HEK293T (cell line): ENCODE measurements at regions not wholly inside any gene's neighbourhood (a gene's known extent, or its start where the extent isn't known, plus 50 kb on each side); places are given as distances from the start of the nearest gene placed in this dataset.

Source experiments
- CTCF ChIA-PET: fragments of 350-600 bp; formaldehyde crosslinking; extraction: SDS; loops from one replicate; lab custom pipeline; 2021; ENCODE audit warnings: antibody characterized with exemption, inconsistent platforms; lab: Yijun Ruan, JAX
- POLR2A ChIA-PET: fragments of 350-600 bp; formaldehyde crosslinking; extraction: SDS; loops from one replicate; lab custom pipeline; 2020; ENCODE audit warnings: antibody characterized with exemption, inconsistent platforms; lab: Yijun Ruan, JAX
- DNase-seq: peaks from one replicate; pipeline ENCODE4 v3.0.0; 2012; ENCODE audit warnings: mixed read lengths; ENCODE audit errors: extremely low spot score
- ARNT ChIP-seq: fragments of 450-650 bp; IDR thresholded peaks from 2 replicates; pipeline ENCODE4 v1.6.1; 2017; ENCODE audit warnings: mild to moderate bottlenecking
- BHLHE40 ChIP-seq: fragments of 450-650 bp; IDR thresholded peaks from 2 replicates; pipeline ENCODE4 v1.6.1; 2016; ENCODE audit warnings: mild to moderate bottlenecking, moderate library complexity, borderline replicate concordance
- CTBP1 ChIP-seq: fragments of 450-650 bp; IDR thresholded peaks from 2 replicates; pipeline ENCODE4 v1.6.1; 2016; ENCODE audit warnings: borderline replicate concordance
- ELF4 ChIP-seq: fragments of 450-650 bp; IDR thresholded peaks from 2 replicates; pipeline ENCODE4 v1.6.1; 2017; ENCODE audit warnings: antibody characterized with exemption
- FOXA1 ChIP-seq: fragments of 450-650 bp; IDR thresholded peaks from 2 replicates; pipeline ENCODE4 v1.6.1; 2016; ENCODE audit warnings: mild to moderate bottlenecking
- FOXK2 ChIP-seq: fragments of 450-650 bp; IDR thresholded peaks from 2 replicates; pipeline ENCODE4 v1.6.1; 2016; ENCODE audit warnings: mild to moderate bottlenecking
- FOXM1 ChIP-seq: fragments of 450-650 bp; IDR thresholded peaks from 2 replicates; pipeline ENCODE4 v1.6.1; 2017; ENCODE audit warnings: mild to moderate bottlenecking, borderline replicate concordance
- HDGF ChIP-seq: fragments of 450-650 bp; IDR thresholded peaks from 2 replicates; pipeline ENCODE4 v1.6.1; 2017; ENCODE audit warnings: antibody characterized with exemption, borderline replicate concordance
- L3MBTL2 ChIP-seq: fragments of 450-650 bp; conservative IDR thresholded peaks from 2 replicates; pipeline ENCODE4 v1.6.1; 2016; ENCODE audit warnings: mild to moderate bottlenecking
- LEF1 ChIP-seq: fragments of 450-650 bp; IDR thresholded peaks from 2 replicates; pipeline ENCODE4 v1.6.1; 2017; ENCODE audit warnings: mild to moderate bottlenecking, borderline replicate concordance
- NFRKB ChIP-seq: fragments of 450-650 bp; IDR thresholded peaks from 2 replicates; pipeline ENCODE4 v1.6.1; 2016; ENCODE audit warnings: mild to moderate bottlenecking, moderate library complexity
- SP1 ChIP-seq: fragments of 450-650 bp; IDR thresholded peaks from 2 replicates; pipeline ENCODE4 v1.6.1; 2017
- SUZ12 ChIP-seq: fragments of 450-650 bp; IDR thresholded peaks from 2 replicates; pipeline ENCODE4 v1.6.1; 2016; ENCODE audit warnings: mild to moderate bottlenecking
- TARDBP ChIP-seq: fragments of 450-650 bp; IDR thresholded peaks from 2 replicates; pipeline ENCODE4 v1.6.1; 2016
- ZNF384 ChIP-seq: fragments of 450-650 bp; IDR thresholded peaks from 2 replicates; pipeline ENCODE4 v1.6.1; 2016
- TF ChIP-seq, protein P1 (sequence below): fragments of 450-650 bp; IDR thresholded peaks from 2 replicates; pipeline ENCODE4 v1.6.1; 2016

DNA sequence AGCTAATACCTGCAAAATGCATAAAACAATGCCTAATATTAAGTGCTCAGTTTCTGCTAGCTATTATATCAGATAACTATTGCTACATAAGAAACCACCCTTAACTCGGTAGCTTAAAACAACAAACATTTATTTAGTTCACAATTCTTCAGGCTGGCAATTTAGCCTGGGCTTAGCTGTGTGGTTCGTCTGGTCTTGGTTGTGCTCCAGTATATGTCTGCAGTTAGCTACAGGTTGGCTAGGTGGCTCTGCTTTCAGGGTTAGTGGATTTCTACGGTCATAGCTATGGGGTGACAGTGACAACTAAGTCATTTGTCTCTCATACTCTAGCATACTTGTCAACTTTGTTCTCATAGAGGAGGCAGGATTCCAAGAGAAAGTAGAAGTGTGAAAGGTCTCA lies 61.8 kb upstream of the NRP1 start:
- TF ChIP-seq ELF4 (no peak), NFRKB (no peak), L3MBTL2 (no peak)
- TF ChIP-seq, protein P1, sequence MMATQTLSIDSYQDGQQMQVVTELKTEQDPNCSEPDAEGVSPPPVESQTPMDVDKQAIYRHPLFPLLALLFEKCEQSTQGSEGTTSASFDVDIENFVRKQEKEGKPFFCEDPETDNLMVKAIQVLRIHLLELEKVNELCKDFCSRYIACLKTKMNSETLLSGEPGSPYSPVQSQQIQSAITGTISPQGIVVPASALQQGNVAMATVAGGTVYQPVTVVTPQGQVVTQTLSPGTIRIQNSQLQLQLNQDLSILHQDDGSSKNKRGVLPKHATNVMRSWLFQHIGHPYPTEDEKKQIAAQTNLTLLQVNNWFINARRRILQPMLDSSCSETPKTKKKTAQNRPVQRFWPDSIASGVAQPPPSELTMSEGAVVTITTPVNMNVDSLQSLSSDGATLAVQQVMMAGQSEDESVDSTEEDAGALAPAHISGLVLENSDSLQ, result no peak
- ChIA-PET POLR2A (no interaction called here), CTCF (no interaction called here)
- no peak for DNase-seq

DNA sequence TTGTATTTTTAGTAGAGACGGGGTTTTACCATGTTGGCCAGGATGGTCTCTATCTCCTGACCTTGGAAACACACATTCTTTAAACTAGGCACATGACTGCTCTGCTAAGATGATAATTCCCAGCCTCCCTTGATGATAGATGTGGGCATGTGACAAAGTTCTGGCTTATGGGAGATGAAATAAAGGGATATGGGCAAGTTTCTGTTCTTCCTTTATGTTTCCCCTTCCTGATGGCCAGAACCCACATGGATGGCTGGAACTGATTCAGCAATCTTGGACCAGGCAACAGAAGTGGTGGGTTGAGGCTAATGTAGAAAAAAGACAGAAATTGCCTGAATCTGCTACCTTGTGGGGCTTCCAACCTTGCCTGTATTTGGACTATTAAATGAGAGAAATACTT lies 60.7 kb upstream of the NRP1 start:
- POLR2A ChIA-PET, result no interaction called here
- CTCF ChIA-PET, result no interaction called here
- no peak for TF ChIP-seq NFRKB
- no peak for DNase-seq

DNA sequence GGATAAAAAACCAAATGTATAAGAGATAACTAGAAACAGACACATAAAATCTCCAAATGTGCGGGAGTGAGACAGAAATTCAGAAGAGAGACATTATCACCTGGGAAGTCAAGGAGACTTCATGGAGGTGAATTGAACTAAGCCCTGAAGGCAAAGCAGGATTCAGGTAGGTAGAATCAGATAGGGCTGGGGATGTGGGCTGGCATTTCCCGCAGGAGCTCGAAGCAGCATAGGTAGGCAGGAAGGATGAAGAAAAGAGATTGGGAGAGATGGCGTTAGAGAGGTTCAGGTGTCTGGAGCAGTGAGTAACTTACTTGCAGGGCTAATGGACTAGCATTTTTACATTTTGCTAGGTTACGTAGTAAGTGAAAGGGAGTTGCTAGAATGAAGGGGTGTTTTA lies 58.2 kb upstream of the NRP1 start:
- no peak for DNase-seq
- TF ChIP-seq ZNF384 (no peak), HDGF (no peak), FOXK2 (no peak), ELF4 (no peak), ARNT (no peak), L3MBTL2 (no peak), SP1 (no peak), CTBP1 (no peak), FOXM1 (no peak), SUZ12 (no peak)
- CTCF ChIA-PET, result no interaction called here
- POLR2A ChIA-PET, result no interaction called here

DNA sequence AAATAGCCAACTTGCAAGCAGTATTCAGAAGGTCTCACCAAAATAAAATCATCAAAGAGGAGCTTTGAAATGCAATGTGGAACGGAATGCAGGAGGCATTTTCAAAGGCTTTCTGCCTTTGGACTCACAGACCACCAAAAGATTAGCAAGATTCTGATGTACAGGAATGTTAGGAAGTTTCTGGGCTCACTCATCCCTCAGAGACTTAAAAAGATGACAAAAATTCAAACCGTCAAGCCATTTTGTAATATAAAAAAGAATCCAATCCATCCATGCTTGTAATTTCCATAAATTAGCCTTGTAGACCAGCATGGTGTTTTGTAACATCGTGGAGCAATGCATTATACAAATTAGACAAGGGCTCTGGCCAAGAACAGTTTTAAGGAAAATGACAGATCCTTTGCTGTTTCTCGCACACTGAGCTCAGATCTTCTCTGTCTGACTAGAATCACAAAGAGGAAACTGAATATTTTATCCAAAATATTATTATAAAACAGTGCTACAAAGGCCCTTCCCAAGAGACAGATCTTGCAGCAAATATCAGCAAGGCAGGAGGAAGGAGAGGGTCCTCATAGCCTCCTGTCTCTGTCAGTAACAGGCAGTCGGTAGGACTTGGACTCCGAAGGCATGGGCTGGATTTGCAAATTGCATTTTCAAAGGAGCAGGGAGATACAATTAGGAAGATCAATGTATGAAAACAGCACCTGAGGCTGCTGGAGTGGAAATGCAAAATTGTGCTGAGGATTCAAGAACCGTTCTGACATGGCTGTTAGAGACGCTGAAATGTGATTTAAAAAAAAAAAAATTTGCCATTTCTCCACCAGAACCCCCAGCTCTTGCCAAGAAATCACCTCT lies 57.4 kb upstream of the NRP1 start:
- ChIA-PET CTCF (interaction anchor here (0.6 kb wide), 1 partner anchor 276 kb away, joined by 4 read pairs; no protein-coding TSS in a partner anchor), POLR2A (no interaction called here)
- TF ChIP-seq FOXA1 (no peak), HDGF (no peak), SP1 (no peak), ZNF384 (no peak)
- DNase-seq, result no peak

DNA sequence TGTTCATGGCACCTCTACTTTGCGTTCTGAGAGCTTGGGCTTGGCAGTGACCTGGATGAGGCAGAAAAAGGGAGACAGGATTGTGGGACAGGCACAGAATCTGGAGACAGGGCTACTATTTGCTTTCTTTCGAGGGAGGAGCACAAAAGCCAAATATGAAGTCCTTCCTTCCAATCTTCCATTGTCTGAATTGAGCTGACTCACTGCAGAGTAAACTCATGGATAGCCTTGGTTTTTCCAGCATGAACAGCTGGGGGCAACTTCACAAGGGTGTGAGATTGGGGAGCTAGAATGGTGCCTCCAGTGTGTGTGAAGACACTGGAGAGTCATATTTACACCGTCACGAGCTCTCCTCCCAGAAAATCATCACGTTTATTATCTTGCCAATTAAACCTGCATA lies 55.6 kb upstream of the NRP1 start:
- TF ChIP-seq, protein P1, result no peak
- no peak for TF ChIP-seq LEF1
- CTCF ChIA-PET, result no interaction called here
- POLR2A ChIA-PET, result no interaction called here
- no peak for DNase-seq

DNA sequence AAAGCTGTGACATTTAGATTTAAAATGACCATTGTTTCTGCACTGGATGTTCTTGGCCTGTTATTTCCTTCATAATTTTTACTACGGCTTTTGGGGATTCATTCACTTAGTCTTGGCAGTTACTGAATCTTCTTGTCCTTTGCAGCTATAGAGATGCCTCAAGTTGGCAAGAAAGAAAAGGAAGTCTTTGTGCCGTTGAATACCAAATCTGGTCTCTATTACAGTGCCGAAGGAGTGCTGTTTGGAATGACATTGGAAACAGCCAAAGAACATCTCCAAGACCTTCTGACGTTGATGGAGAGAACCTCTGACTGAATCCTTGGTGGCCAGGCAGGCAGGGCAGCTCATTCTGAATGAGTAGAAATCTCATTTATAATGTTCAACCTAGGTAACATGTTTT lies 54.3 kb upstream of the NRP1 start:
- TF ChIP-seq FOXA1 (no peak), NFRKB (no peak), ZNF384 (no peak)
- CTCF ChIA-PET, result no interaction called here
- DNase-seq, result no peak
- POLR2A ChIA-PET, result no interaction called here

DNA sequence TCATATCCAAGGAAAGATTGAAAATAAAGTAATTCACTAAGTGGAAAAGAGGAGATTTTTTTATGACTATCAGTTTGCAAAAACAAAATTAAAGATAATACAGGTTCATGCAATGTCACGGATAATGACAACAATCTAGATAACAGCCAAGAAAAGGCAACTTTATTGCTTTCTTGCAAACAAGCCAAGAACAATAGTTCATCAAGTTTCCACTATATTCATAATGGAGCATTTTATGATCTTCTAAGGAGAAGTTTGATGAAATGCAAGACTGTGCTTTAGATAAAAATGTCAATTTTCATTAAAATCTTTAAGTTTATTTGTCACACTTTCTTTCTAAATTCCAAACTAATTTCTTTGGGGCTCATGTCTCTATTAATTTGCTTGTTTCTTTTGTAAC lies 53.9 kb upstream of the NRP1 start:
- DNase-seq, result no peak
- CTCF ChIA-PET, result no interaction called here
- POLR2A ChIA-PET, result no interaction called here
- TF ChIP-seq BHLHE40, result no peak
- TF ChIP-seq ARNT, result 0 out of 2 replicates have a peak, but pooled peaks have one; percentile 14
- TF ChIP-seq SUZ12, result no peak
- TF ChIP-seq CTBP1, result 0 out of 2 replicates have a peak, but pooled peaks have one; percentile 37
- no peak for TF ChIP-seq ELF4
- TF ChIP-seq, protein P1, result peak; percentile 17; the same call in 1 of the 2 replicates
- TF ChIP-seq L3MBTL2, result no peak
- no peak for TF ChIP-seq FOXK2

DNA sequence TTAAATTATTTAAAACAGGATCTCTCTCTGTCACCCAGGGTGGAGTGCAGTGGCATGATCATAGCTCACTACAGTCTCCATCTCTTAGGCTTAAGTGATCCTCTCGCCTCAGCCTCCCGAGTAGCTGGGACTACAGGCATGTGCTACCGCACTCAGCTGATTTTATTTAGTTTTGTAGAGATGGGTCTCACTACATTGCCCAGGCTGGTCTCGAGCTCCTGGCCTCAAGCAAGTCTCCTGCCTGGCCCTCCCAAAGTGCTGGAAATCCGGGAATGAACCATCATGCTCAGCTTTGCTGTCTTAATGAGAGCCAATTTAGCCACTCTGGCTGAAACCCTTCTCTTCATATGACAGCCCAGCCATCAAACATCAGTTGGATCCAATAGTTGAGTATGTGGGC lies 53.3 kb upstream of the NRP1 start:
- POLR2A ChIA-PET, result no interaction called here
- TF ChIP-seq ELF4 (no peak), BHLHE40 (no peak), NFRKB (no peak), ZNF384 (no peak), SP1 (no peak), FOXA1 (no peak), TARDBP (no peak), L3MBTL2 (no peak), LEF1 (no peak), CTBP1 (no peak), FOXM1 (no peak), SUZ12 (no peak), HDGF (no peak)
- TF ChIP-seq, protein P1, result no peak
- CTCF ChIA-PET, result interaction anchor here (0.7 kb wide), 1 partner anchor 56 kb away, joined by 3 read pairs; no protein-coding TSS in a partner anchor
- no peak for DNase-seq
